ENCODE measurements at regions not wholly inside any gene's neighbourhood (a gene's known extent, or its start where the extent isn't known, plus 50 kb on each side); places are given as distances from the start of the nearest gene placed in this dataset.

DNA sequence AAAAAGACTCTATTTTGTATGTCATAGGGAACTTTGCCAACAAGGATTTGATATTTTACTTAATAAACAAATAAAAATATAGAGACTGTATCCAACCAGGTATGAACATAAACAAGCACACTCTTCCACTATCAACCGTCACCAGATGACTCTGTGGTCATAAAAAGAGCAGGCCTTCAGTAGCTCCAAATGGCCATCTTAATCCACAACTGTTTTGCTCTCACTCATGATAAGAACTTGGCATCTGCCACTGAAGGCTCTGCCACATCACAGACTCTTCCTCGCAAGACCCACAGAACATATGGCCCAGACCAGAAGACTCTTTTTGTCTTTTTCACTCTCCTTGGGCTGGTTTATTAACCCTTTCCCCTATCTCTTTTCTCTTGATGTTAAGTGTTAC lies 98.7 kb upstream of the POM121L12 start:
- TF ChIP-seq, protein P1, sequence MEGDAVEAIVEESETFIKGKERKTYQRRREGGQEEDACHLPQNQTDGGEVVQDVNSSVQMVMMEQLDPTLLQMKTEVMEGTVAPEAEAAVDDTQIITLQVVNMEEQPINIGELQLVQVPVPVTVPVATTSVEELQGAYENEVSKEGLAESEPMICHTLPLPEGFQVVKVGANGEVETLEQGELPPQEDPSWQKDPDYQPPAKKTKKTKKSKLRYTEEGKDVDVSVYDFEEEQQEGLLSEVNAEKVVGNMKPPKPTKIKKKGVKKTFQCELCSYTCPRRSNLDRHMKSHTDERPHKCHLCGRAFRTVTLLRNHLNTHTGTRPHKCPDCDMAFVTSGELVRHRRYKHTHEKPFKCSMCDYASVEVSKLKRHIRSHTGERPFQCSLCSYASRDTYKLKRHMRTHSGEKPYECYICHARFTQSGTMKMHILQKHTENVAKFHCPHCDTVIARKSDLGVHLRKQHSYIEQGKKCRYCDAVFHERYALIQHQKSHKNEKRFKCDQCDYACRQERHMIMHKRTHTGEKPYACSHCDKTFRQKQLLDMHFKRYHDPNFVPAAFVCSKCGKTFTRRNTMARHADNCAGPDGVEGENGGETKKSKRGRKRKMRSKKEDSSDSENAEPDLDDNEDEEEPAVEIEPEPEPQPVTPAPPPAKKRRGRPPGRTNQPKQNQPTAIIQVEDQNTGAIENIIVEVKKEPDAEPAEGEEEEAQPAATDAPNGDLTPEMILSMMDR (IDR thresholded peaks at IDR 0.05; ENCODE audit: insufficient read depth, low read length) = no peak
- no peak for DNase-seq (ENCODE audit: low read depth)
- H3K4me3 ChIP-seq (ENCODE audit: low read depth, low read length) = no peak overlapping the region

DNA sequence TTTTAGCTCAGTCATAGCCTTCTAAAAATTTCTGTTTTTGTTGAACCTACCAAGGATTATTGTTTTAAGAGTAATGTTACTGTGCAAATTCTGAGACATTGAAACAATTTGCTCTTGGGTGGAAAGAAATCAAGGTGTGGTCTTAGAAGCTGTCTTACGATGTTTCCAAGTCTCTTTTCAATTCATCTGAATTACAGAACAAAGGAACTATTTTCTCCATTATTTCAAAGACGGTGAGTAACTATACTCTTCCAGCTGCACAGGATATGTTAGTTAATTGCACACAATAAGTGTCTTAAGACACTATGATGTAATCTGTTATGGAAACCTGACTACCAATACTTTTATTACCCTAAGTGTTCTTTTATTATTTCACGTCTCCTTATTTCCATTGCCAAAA lies 106.8 kb upstream of the POM121L12 start:
- no peak overlapping the region for H3K4me3 ChIP-seq (ENCODE audit: low read depth, low read length)
- DNase-seq (ENCODE audit: low read depth) = no peak
- TF ChIP-seq, protein P1 (IDR thresholded peaks at IDR 0.05; ENCODE audit: insufficient read depth, low read length) = no peak

DNA sequence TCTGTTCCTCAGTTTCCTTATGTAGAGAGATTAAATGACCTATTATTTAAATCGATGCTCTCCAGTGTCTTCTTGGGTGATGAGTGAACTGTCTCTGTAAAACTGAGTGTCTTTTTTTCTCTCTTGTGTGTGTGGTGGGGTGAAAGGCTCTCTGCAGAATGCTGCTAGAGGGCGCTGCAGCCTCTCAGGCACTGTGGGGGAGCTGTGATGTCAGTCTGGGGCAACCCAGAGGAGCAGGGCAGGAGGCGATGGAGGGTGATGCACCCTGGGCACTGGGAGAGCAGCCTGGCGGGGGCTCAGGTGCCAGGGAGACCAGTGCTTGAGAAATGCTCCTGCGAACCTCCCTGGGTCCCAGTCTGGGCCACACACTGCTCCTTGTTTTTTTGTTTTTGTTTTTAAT lies 110.1 kb upstream of the POM121L12 start:
- no peak for DNase-seq (ENCODE audit: low read depth)
- H3K4me3 ChIP-seq (ENCODE audit: low read depth, low read length) = no peak overlapping the region
- TF ChIP-seq, protein P1 (IDR thresholded peaks at IDR 0.05; ENCODE audit: insufficient read depth, low read length) = no peak

DNA sequence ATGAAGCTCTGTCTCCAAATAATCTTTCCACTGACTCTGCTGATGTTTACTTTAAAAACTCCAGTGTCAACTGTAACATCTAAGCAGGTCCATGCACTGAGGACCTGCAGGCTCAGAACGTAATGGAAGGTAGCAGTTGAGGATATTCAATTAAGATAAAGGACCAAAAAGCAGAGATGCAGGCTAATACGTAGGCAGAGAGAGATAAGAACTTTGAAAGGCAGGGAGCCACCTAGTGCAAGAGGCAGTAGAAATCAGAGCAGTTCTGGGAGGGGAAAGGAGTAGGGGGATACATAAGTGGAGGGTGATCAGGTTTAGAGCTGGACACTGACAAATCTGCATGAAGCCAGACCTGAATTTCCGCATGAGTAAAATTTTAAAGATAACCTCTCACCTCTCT lies 114.5 kb upstream of the POM121L12 start:
- H3K4me3 ChIP-seq (ENCODE audit: low read depth, low read length) = no peak overlapping the region
- TF ChIP-seq, protein P1 (IDR thresholded peaks at IDR 0.05; ENCODE audit: insufficient read depth, low read length) = no peak
- DNase-seq (ENCODE audit: low read depth) = no peak

DNA sequence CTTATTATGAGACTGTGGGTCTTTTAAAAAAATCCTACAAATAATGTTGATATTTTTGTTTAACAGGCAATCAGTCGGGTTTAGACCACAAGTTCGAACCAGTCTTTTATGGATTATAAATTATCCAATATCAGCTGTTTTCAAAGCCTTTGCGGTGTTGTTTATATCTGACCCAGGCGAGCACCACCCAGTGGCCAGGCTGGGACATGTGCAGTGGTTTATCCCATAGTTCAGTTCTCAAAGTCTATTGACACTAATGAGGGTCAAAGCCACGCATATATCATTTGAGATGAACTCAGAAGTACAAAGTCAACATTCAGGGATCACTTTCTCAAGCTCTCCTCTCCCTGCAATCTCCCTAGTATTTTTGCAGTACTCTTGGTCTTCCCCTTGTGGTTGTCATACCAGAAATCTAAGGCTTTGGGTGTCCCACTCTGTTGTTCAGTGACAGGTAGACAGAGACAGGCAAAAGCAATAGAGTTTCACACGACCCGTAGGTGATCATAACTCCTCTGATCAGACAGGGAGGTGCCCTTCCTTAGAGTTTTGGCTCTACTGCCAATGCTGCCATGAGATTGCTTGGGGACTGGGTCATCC lies 117.4 kb upstream of the POM121L12 start:
- TF ChIP-seq, protein P1 (IDR thresholded peaks at IDR 0.05; ENCODE audit: insufficient read depth, low read length) = no peak
- DNase-seq (ENCODE audit: low read depth) = no peak
- no peak overlapping the region for H3K4me3 ChIP-seq (ENCODE audit: low read depth, low read length)

DNA sequence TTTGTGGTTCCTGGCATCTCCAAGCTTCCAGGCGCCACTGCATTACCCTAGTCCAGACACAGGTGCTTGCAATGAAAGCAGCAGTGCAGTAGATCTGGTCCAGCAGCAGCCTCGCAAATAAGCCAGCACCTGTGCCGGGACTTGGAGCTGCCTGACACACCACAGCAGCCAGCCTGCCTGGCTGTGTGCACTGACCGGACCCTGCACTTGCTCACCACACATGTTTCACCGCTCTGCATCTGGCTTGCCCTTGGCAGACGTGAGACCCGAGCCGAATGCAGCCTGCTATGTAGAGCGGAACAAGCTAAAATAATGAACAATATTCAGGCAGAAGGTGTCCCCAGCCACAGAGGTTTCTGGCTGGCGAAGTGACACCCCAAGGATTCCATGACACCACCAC lies 123.6 kb upstream of the POM121L12 start:
- DNase-seq (ENCODE audit: low read depth) = no peak
- H3K4me3 ChIP-seq (ENCODE audit: low read depth, low read length) = no peak overlapping the region
- TF ChIP-seq, protein P1 (IDR thresholded peaks at IDR 0.05; ENCODE audit: insufficient read depth, low read length) = no peak

DNA sequence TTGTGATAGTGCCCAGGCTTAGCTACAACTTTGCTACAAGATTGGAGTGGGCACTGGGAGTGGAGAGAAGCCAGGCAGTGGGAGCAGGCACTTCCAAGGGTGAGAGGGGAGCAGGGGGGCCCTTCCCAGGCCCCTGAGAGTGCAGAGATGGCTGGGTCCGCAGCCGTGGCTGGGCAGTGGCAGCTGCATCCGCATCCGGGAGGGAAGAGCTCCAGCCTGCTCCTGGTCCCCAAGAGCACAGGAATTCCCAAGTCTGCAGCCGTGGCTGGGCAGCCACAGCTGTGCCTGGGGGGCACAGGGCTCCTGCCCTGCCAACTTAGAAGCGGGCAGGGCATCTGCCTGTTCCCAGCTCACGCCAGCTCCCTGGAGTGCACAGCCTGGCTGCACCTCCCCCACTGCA lies 124.1 kb upstream of the POM121L12 start:
- DNase-seq (ENCODE audit: low read depth) = no peak
- H3K4me3 ChIP-seq (ENCODE audit: low read depth, low read length) = no peak overlapping the region
- TF ChIP-seq, protein P1 (IDR thresholded peaks at IDR 0.05; ENCODE audit: insufficient read depth, low read length) = no peak

Data from fibroblast of the aortic adventitia (primary cell).